Caki2 (cell line): ENCODE measurements at regions not wholly inside any gene's neighbourhood (a gene's known extent, or its start where the extent isn't known, plus 50 kb on each side); places are given as distances from the start of the nearest gene placed in this dataset.
"Not testable (repeated sequence)": the region's sequence is repeated elsewhere in the genome, so short reads cannot be mapped to it uniquely, and the experiment has no call there.

Experiments
- DNase-seq: peaks from one replicate; pipeline ENCODE4 v3.0.0-alpha.2; 2015; ENCODE audit warnings: low read depth
- in situ Hi-C: cut with HindIII; loops from 2 replicates; pipeline ENCODE4 v1.10.0; 2016; ENCODE audit warnings: low sequenced_read_pairs, low pct_unique_long_range_greater_than_20kb, mixed read lengths

DNA sequence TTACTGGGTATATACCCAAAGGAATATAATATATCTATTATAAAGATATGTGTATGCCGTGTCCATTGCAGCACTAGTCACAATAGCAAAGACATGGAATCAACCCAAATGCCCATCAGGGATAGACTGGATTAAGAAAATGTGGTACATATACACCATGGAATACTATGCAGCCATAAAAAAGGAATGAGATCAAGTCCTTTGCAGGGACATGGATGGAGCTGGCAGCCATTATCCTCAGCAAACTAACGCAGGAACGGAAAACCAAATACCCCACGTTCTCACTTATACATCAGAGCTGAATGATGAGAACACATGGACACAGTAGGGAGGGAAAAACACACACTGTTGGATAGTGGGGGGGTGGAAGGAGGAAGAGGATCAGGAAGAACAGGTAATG lies 206.7 kb downstream of the MSX2 start:
- DNase-seq, in situ Hi-C loops: not testable (repeated sequence)

DNA sequence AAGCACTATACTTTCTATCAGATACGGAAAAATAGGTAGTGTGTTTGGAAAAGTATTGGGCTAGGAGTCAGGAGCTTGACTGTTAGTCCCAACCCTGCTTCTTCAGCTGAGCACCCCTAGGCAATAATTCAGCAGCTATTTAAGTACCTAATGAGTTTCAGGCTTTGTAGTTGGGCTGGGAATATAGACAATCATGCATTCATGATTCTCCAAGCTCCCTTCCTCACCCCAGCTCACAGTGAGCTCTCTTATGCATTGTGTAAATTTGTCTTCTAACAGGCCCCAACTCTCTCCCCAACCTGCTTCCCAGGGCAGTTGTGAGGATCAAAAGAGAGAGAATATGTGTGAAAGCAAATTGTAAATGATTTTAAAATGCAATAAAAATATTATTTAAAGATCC lies 201.2 kb downstream of the MSX2 start:
- in situ Hi-C loops, result no loop called here
- no peak for DNase-seq

DNA sequence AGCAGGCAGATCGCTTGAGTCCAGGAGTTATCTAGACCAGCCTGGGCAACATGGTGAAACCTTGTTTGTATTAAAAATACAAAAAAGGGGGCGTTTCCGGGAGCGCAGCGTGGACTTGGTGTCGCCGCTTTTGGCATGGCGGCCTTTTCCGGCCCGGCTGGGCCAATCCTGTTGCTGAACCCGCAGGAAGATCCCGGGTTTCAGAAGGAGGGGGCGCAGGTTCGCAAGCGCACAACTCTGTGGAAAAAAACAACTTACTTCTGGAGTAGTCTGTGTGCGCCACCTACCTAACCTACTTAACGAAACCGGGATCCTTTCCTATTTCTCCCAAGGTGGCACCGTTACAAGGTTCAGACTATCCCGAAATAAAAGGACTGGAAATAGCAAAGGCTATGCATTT lies 198.6 kb downstream of the MSX2 start:
- in situ Hi-C loops, result no loop called here
- DNase-seq, result no peak

DNA sequence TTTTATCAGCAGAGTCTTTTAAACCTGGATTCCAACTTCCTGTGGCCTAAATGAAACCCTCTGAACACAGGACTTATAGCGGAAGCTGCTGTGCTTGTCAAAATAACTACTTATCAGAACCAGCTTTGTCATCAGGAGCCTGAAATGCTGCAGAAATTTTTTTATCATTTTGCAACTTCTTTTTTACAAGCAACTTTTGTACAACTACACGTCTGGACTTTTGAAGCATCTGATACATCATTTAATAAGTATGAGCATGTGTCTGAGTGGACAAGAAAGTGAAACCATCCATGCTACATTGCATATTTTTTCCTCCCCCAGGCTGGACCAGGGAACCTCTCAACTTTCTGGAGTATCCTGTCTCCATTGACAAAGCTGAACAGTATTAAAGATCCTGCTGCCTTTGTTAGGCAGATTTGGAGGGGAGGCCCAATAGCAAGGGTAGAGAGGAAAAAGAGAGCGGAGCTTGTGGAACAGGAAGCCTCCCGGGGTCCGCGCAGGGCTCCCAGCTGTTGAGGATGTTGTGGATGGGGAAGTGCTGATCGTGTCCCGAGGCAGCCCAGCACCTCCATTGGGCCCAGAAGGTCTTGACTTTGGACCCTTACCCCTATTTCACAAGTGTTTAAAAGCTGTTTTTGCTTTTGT lies 196.6 kb downstream of the MSX2 start:
- in situ Hi-C loops, result no loop called here
- DNase-seq, result no peak

DNA sequence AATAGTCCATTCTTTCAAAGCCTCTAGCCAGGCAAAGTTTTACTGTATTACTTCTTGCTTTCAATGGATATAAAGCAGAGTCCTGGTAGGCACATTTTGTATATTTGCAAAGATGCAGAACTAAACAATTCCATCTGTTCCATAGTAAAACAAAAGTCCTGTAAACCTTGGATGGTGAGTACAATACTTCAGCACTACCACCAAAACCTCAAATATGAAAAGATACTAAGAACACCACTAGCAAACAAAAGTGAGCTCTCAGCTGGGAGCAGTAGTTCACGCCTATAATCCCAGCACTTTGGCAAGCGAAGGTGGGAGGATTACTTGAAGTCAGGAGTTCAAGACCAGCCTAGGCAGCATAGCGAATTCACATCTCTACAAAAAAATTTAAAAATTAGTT lies 195.0 kb downstream of the MSX2 start:
- in situ Hi-C loops, result no loop called here
- DNase-seq, result no peak

DNA sequence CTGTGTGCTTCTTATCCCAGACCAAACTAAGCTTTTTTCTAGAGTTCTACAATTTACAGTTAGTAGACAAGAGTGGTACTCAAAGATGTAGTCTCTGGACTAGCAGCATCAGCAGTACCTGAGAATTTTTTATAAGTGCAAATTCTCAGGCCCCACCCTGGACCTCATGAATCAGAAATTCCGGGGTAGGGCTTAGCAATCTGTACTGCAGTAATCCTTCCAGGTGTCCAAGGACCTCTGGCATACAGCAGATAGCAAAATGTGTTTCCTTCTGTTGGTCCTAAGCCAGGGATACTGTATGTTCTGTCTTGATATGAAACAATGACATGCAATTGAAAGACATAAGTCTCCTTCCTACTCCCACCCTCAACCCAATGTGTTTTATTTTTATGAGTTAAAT lies 194.3 kb downstream of the MSX2 start:
- no peak for DNase-seq

DNA sequence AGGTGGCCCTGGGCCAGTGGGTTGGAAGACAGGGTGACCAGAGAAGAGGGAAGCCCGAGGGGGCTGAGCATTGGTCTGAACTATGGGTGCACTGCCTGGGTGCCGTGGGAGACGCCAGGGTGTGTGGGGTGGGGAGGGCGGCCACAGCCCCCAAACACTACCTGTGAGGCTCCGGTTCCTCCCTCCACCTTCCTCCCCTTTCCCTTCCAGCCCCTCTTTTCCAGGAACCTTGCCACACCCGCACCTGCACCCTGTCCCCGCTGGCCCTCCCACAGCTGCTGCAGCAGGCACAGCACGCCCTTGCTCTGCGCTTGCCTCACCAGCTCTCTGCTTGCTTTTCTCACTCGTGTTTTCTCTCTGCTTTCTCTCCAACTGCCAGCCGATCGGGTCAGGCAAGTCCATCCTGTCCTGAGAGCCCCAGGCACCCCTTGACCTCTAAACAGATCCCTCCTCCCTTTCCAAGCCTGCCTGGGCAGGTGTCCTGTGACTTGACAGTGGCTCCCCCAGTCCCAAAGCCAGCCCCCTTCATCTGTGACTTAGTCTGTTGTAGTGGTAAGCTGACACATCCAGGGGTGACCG lies 193.7 kb downstream of the MSX2 start:
- in situ Hi-C loops, result no loop called here

More for the DNA sequence above, 194.3 kb downstream of the MSX2 start:
- in situ Hi-C loops, result no loop called here

DNA sequence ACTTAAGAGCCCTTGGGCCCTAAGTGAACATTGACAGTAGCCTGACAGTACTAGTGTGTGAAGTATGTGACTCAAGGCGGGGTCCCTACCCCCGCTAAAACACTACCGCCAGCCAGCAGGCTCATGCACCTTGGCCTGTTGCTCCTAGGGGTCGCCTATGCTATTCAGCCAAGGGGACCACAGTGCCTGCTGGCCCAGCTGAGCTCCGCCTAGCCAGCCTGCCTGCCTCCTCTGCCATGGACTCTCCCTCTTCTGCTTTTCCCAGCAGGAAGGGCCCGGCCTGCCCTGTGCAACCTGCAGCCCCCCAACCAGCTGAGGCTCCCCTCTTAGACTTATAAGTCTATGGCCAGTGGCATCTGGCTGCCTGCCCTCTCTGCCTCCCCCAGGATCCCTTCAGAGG lies 193.1 kb downstream of the MSX2 start:
- in situ Hi-C loops, DNase-seq: not testable (repeated sequence)

More for the DNA sequence above, 193.7 kb downstream of the MSX2 start:
- no peak for DNase-seq

DNA sequence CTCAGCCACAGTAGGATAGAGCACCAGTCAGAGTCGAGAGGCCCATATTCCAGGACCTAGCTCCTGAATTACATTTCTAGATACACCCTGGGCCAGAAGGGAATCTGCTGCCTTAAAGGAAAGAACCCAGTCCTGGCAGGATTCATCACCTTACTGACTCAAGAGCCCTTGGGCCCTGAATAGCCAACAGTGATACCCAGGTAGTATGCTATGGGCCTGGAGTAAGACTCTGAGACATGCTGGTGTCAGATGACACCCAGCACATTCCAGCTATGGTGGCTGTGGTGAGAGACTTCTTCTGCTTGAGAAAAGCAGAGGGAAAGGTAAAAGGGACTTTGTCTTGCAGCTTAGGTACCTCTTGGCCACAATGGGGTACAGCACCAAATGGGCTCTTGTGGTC lies 192.5 kb downstream of the MSX2 start:
- in situ Hi-C loops, DNase-seq: not testable (repeated sequence)

DNA sequence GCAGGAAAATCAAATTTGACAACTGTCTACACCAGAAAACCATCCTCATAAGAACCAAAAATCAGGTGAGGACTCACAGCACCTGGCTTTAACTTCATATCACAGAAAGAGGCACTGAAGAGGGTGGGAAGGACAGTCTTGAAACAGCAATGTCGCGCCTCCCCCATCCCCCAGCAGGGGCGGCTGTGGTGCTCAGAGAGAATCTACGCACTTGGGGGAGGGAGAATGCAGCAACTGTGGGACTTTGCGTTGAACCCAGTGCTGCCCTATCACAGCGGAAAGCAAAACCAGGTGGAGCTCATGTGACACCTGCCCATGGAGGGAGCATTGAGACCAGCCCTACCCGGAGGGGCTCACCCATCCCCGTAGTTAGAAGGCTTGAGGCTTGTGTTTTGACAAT lies 191.8 kb downstream of the MSX2 start:
- no peak for DNase-seq
- in situ Hi-C loops, result no loop called here

DNA sequence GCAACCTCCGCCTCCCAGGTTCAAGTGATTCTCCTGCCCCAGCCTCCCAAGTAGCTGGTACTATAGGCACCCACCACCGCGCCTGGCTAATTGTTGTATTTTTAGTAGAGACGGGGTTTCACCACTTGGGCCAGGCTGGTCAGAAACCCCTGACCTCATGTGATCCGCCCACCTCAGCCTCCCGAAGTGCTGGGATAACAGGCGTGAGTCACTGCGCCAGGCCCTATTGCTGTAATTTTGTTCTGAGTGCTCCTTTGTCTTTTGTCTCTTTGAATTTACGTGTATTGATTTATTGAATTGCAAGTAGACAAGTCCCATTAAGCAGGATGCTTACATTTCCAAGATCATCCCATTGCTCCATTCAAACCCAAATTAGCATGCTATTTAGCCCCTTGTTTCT lies 186.7 kb downstream of the MSX2 start:
- DNase-seq, result no peak
- in situ Hi-C loops, result no loop called here

DNA sequence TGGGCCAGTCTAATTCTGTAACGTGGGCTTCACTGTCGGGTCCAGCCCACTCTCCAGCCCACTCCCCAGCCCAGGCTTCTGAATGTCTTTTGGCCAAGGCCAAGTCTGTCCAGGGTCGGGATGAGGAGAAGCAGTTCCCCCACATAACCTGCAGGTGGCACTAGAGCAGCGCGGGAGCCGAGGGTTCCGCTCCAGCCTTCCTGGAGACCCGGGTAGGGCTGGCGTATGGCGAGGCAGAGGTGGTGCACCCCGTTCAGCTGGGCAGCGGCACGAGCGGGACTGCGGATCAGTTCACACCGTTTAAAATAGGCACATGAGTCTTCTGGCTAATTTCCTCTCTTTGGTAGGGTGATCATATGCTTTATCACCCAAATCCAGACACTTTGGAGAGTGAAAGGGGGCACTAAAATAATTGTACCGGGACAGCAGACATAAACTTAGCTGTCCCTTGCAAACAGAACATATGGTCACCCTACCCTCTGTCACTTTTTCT lies 185.9 kb downstream of the MSX2 start:
- DNase-seq, result peak; percentile 52
- in situ Hi-C loops, result no loop called here

DNA sequence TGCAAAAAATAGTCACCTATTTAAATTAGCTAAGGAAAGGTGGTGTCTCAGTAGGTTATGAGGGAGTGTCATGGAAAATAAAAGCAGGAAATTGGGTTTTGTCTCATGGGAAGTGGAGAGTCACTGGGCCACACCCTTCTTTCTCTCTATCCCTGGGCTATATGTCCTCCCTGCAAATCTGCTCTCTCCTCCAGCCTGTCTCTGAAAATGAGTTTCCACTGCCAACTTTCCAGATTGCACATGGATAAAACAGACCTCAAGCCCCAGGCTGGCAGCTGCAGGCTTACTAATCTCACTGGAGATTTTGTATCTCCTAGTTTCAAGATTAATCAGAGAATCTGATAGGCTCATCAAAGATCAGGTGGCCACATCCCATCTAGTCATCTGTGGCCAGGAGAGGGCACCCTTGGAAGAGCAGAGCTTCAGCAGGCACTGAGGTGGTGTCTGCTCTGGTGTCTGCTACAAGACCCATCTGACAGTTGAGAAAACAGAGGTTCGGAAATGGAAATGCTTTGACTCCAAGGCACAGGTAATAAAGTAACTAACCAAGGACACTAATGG lies 178.9 kb downstream of the MSX2 start:
- peak; percentile 4 for DNase-seq
- in situ Hi-C loops, result no loop called here

DNA sequence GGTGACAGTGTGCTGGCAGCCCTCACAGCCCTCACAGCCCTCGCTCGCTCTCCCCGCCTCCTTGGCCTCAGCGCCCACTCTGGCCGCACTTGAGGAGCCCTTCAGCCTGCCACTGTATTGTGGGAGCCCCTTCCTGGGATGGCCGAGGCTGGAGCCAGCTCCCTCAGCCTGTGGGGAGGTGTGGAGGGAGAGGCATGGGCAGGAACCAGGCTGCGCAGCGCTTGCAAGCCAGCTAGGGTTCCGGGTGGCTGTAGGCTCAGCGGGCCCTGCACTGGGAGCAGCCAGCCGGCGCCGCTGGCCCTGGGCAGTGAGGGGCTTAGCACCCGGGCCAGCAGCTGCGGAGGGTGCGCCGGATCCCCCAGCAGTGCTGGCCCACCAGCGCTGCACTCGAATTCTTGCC lies 177.0 kb downstream of the MSX2 start:
- in situ Hi-C loops, result no loop called here
- DNase-seq, result no peak

DNA sequence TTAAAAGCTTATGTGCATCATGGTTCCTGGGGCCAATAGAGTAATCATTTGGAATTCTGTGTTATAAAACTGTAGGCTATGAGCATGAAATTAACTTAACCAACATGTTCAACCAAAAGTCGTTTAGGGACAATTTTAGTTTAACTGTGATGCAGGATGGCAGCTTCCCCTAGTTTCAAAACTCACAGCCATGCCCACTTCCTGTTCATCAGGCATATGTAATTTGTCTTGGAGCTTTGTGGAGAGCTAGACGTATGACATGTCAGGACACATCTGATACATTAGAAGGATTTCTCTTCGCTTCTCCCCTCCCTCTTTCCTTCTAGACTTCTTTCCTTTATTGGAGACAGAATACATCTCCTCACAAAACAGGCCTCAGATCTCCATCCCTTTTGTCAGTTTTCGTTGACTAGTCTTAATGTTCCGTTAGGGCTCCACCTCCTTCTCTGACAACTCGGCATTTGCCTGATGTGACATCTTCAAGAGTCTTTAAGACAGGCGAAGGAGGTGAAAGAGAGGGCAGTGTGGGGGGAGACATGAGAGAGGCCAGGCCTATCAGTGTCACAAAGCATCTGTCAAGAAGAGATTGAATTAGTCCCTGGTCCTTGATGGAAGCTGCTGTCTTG lies 176.0 kb downstream of the MSX2 start:
- in situ Hi-C loops, result no loop called here
- DNase-seq, result no peak

DNA sequence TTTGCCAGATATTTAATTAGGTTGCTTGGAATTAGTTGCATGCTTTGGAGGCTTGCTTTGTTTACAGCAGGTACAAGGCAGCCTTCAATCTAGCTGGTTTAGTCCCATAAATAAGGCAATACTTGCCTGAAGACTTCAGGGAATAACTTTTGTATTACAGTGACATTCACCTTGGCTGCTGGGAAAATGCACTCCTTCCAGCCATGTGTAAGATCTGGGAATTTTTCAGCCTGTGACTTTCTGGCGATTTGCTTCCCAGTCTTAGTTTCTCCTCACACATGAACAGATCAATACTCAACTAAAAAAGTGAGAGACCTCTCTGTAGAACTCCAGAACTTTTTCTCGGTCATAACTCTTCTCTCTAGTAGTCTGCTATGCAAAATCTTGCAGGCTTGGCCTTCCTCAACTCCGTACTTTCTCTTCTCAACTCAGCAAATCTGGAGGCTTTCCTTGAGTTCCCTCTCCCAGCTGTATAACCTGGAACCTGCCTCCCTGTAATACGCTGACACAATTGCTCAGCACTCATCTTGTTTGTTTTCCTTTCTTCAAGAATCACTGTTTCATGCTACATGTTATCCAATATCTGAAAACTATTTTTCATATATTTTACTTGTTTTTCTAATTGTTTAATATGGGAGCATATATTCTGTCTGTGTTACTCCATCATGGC lies 173.0 kb downstream of the MSX2 start:
- in situ Hi-C loops, result no loop called here
- DNase-seq, result no peak

DNA sequence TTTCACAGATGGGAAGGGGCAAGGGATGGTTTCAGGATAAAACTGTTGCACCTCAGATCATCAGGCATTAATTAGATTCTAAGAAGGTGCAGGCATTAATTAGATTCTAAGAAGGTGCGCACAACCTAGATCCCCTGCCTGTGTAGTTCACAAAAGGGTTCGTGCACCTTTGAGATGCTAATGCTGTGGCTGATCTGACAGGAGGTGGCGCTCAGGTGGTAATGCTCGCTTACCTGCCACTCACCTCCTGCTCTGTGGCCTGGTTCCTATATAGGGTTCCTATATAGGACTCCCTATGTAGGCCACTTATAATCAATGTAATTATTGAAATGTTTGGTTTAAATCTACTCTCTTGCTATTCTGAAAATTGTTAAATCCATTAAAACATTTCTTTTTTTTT lies 171.0 kb downstream of the MSX2 start:
- DNase-seq, result no peak
- in situ Hi-C loops, result no loop called here

DNA sequence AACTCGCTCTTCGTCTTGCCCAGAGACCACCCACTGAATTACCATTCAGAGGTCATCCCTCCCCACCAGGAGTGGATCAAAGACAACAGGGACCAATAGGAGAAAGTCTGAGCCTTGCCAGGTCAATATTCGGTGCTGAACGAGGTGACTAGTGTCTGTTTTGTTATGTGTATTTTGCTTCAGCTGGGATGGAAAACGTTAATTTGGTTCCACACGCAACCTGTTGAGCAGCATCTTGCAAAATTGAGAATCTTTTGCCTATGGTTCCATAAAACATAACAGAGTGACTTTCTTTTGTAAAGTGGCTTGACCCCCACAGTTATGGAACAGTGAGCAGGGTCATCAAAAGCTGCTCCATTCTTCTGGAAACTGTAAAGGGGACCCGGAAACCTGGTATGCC lies 168.4 kb downstream of the MSX2 start:
- in situ Hi-C loops, result no loop called here
- no peak for DNase-seq
